Neural progenitor cell (in vitro differentiated cells): ENCODE measurements at regions not wholly inside any gene's neighbourhood (a gene's known extent, or its start where the extent isn't known, plus 50 kb on each side); places are given as distances from the start of the nearest gene placed in this dataset.
A peak's percentile ranks its signal among the peaks of the same experiment; 100 is the strongest.

Source experiments
- DNase-seq: peaks from one replicate; pipeline ENCODE4 v3.0.0-alpha.2; 2016; ENCODE audit warnings: low spot score
- H2AFZ ChIP-seq: fragments of 200-600 bp; sonication (generic); replicated peaks from 2 replicates; pipeline ENCODE4 v1.6.1; 2016; ENCODE audit warnings: antibody characterized with exemption
- H3F3A ChIP-seq: fragments of 200-600 bp; sonication (generic); 2 replicates; pipeline ENCODE4 v1.6.1; 2016; ENCODE audit warnings: antibody characterized with exemption, low read depth
- H3K27ac ChIP-seq: fragments of 200-600 bp; sonication (generic); 2 replicates; pipeline ENCODE4 v1.5.1; 2016; ENCODE audit warnings: mild to moderate bottlenecking
- H3K27me3 ChIP-seq: fragments of 200-600 bp; sonication (generic); 2 replicates; pipeline ENCODE4 v1.6.1; 2016; ENCODE audit warnings: mild to moderate bottlenecking, moderate library complexity
- H3K36me3 ChIP-seq: fragments of 200-600 bp; sonication (generic); 2 replicates; pipeline ENCODE4 v1.5.1; 2016
- H3K4me1 ChIP-seq: fragments of 200-600 bp; sonication (generic); 2 replicates; pipeline ENCODE4 v1.6.1; 2016; ENCODE audit warnings: mixed run types
- H3K4me2 ChIP-seq: fragments of 200-600 bp; sonication (generic); 2 replicates; pipeline ENCODE4 v1.6.1; 2016
- H3K4me3 ChIP-seq: fragments of 200-600 bp; sonication (generic); 2 replicates; pipeline ENCODE4 v1.5.1; 2016
- H3K79me2 ChIP-seq: fragments of 200-600 bp; sonication (generic); 2 replicates; pipeline ENCODE4 v1.6.1; 2016; ENCODE audit warnings: low read depth
- H3K9ac ChIP-seq: fragments of 200-600 bp; sonication (generic); 2 replicates; pipeline ENCODE4 v1.6.1; 2016
- H3K9me3 ChIP-seq: fragments of 200-600 bp; sonication (generic); 2 replicates; pipeline ENCODE4 v1.5.1; 2016; ENCODE audit warnings: low read depth
- H4K20me1 ChIP-seq: fragments of 200-600 bp; sonication (generic); 2 replicates; pipeline ENCODE4 v1.6.1; 2016; ENCODE audit warnings: low read depth
- H3K27ac Mint-ChIP-seq: 3 replicates; pipeline ENCODE4 v1.8.0; 2021; ENCODE audit warnings: mixed read lengths
- H3K27me3 Mint-ChIP-seq: 2 replicates; pipeline ENCODE4 v1.8.0; 2022; ENCODE audit warnings: low read depth, mild to moderate bottlenecking, inconsistent platforms, moderate library complexity, mixed read lengths; ENCODE audit not compliant: insufficient read depth
- H3K36me3 Mint-ChIP-seq: 3 replicates; pipeline ENCODE4 v1.8.0; 2021; ENCODE audit warnings: mixed read lengths
- H3K4me1 Mint-ChIP-seq: 3 replicates; pipeline ENCODE4 v1.8.0; 2021; ENCODE audit warnings: mixed read lengths
- H3K4me3 Mint-ChIP-seq: 3 replicates; pipeline ENCODE4 v1.8.0; 2021; ENCODE audit warnings: mild to moderate bottlenecking, moderate library complexity, mixed read lengths
- H3K9me3 Mint-ChIP-seq: 3 replicates; pipeline ENCODE4 v1.8.0; 2020; ENCODE audit warnings: mixed read lengths
- EZH2 ChIP-seq: fragments of 200-600 bp; sonication (generic); IDR thresholded peaks from 2 replicates; pipeline ENCODE4 v1.6.1; 2017; ENCODE audit warnings: antibody characterized with exemption, mild to moderate bottlenecking, moderate library complexity
- EZH2phosphoT487 ChIP-seq: fragments of 200-600 bp; sonication (generic); IDR thresholded peaks from 2 replicates; pipeline ENCODE4 v1.6.1; 2017; ENCODE audit warnings: antibody characterized with exemption
- TF ChIP-seq, protein P1 (sequence below): fragments of 200-600 bp; sonication (generic); IDR thresholded peaks from 2 replicates; pipeline ENCODE4 v1.5.1; 2017; ENCODE audit warnings: antibody characterized with exemption, mild to moderate bottlenecking

DNA sequence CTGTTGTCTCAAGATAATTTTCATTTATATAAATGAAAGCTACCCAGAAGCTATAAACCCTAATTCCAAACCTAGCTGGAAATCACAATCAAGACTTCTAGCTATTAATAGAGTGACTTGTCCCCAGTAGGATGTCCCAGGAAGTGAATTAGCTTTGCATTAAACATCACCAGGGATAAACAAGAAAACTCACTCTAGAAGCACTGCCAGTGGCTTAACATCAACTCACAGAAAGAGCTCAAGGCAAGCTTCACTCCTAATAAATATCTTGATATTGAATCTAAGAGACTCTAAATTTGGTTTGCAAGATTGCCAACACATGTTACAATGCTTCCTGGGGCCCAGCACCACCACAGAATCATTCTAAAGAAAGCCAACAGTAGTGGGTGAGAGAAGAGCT, 468.7 kb upstream of the FAM241A start:
- no peak overlapping the region for H3K4me3 ChIP-seq
- no peaks in the 10 kb centered on the region for H3F3A ChIP-seq
- H3K4me1 Mint-ChIP-seq, result peaks cover 21% of the 10 kb centered on the region
- H3K27ac ChIP-seq, result no peak overlapping the region
- H4K20me1 ChIP-seq, result no peaks in the 10 kb centered on the region
- peak overlapping the region; percentile 20 for H2AFZ ChIP-seq
- no peak for DNase-seq
- TF ChIP-seq, protein P1, sequence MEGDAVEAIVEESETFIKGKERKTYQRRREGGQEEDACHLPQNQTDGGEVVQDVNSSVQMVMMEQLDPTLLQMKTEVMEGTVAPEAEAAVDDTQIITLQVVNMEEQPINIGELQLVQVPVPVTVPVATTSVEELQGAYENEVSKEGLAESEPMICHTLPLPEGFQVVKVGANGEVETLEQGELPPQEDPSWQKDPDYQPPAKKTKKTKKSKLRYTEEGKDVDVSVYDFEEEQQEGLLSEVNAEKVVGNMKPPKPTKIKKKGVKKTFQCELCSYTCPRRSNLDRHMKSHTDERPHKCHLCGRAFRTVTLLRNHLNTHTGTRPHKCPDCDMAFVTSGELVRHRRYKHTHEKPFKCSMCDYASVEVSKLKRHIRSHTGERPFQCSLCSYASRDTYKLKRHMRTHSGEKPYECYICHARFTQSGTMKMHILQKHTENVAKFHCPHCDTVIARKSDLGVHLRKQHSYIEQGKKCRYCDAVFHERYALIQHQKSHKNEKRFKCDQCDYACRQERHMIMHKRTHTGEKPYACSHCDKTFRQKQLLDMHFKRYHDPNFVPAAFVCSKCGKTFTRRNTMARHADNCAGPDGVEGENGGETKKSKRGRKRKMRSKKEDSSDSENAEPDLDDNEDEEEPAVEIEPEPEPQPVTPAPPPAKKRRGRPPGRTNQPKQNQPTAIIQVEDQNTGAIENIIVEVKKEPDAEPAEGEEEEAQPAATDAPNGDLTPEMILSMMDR, result no peak
- TF ChIP-seq EZH2phosphoT487 (no peak), EZH2 (no peak)
- no peaks in the 10 kb centered on the region for H3K27me3 ChIP-seq
- no peaks in the 10 kb centered on the region for H3K36me3 Mint-ChIP-seq
- H3K36me3 ChIP-seq, result no peaks in the 10 kb centered on the region
- peaks cover 6% of the 10 kb centered on the region for H3K4me1 ChIP-seq
- no peak overlapping the region for H3K4me3 Mint-ChIP-seq
- H3K27ac Mint-ChIP-seq, result no peak overlapping the region
- H3K9me3 ChIP-seq, result no peaks in the 10 kb centered on the region
- no peaks in the 10 kb centered on the region for H3K79me2 ChIP-seq
- no peak overlapping the region for H3K9ac ChIP-seq
- peaks cover 15% of the 10 kb centered on the region for H3K27me3 Mint-ChIP-seq
- no peaks in the 10 kb centered on the region for H3K9me3 Mint-ChIP-seq
- no peak overlapping the region for H3K4me2 ChIP-seq

DNA sequence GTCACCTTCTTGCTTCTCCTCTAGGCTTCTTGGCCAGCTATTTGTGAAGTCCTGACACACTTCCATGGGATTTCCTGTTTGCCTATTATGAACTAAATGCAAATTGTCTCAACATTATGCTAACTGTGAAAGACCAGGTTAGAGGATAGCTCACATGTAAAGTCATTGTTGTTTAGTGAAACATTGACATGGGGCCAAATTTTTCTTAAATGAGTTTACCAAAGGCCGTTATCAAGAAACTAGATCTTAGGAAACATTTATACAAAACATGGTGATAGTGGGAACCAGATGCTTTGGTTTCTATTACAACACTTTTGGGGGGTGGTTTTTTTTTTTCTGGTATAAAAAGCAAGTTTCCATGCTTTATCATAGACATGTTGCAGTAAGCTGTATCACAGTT, 466.8 kb upstream of the FAM241A start:
- Histone ChIP-seq H3K9me3 (no peaks in the 10 kb centered on the region), H3K79me2 (no peaks in the 10 kb centered on the region), H3K27ac (no peak overlapping the region), H3F3A (no peaks in the 10 kb centered on the region), H3K4me3 (no peak overlapping the region), H2AFZ (no peak overlapping the region), H3K4me2 (no peak overlapping the region), H3K36me3 (no peaks in the 10 kb centered on the region), H4K20me1 (no peaks in the 10 kb centered on the region), H3K9ac (no peak overlapping the region), H3K4me1 (no peaks in the 10 kb centered on the region), H3K27me3 (no peaks in the 10 kb centered on the region)
- H3K4me1 Mint-ChIP-seq, result peaks cover 16% of the 10 kb centered on the region
- H3K36me3 Mint-ChIP-seq, result no peaks in the 10 kb centered on the region
- DNase-seq, result no peak
- H3K9me3 Mint-ChIP-seq, result no peaks in the 10 kb centered on the region
- no peak overlapping the region for H3K4me3 Mint-ChIP-seq
- TF ChIP-seq, protein P1, result no peak
- TF ChIP-seq EZH2 (no peak), EZH2phosphoT487 (no peak)
- H3K27ac Mint-ChIP-seq, result no peak overlapping the region
- peaks cover 9% of the 10 kb centered on the region for H3K27me3 Mint-ChIP-seq

DNA sequence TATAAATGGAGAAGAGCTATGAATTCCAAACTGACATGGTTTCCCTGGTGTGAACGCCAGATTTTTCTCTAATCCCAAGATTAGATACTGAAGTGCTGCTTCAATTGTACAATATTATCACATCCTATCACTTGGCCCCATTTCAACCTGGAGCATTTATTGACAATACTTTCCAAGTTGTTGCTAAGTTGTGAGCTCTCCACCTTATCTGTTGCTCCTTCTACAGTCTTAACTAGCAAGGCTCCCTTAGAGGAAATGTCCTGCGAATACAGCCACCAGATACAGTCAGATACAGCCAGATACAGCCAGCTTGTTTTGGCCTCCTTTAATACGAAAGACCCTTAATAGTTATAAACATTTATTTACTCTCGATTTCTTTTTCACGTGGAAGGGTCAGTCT, 466.3 kb upstream of the FAM241A start:
- no peak overlapping the region for H3K4me2 ChIP-seq
- H3K27ac ChIP-seq, result no peak overlapping the region
- no peaks in the 10 kb centered on the region for H3F3A ChIP-seq
- H3K79me2 ChIP-seq, result no peaks in the 10 kb centered on the region
- TF ChIP-seq, protein P1, result no peak
- no peak for TF ChIP-seq EZH2
- TF ChIP-seq EZH2phosphoT487, result no peak
- no peak overlapping the region for H3K4me3 ChIP-seq
- no peak for DNase-seq
- Mint-ChIP-seq H3K4me3 (no peak overlapping the region), H3K27me3 (peaks cover 7% of the 10 kb centered on the region), H3K9me3 (no peaks in the 10 kb centered on the region), H3K27ac (no peak overlapping the region), H3K4me1 (peaks cover 16% of the 10 kb centered on the region), H3K36me3 (no peaks in the 10 kb centered on the region)
- H4K20me1 ChIP-seq, result no peaks in the 10 kb centered on the region
- H3K36me3 ChIP-seq, result no peaks in the 10 kb centered on the region
- no peaks in the 10 kb centered on the region for H3K9me3 ChIP-seq
- no peaks in the 10 kb centered on the region for H3K4me1 ChIP-seq
- no peaks in the 10 kb centered on the region for H3K27me3 ChIP-seq
- no peak overlapping the region for H3K9ac ChIP-seq
- H2AFZ ChIP-seq, result no peak overlapping the region

DNA sequence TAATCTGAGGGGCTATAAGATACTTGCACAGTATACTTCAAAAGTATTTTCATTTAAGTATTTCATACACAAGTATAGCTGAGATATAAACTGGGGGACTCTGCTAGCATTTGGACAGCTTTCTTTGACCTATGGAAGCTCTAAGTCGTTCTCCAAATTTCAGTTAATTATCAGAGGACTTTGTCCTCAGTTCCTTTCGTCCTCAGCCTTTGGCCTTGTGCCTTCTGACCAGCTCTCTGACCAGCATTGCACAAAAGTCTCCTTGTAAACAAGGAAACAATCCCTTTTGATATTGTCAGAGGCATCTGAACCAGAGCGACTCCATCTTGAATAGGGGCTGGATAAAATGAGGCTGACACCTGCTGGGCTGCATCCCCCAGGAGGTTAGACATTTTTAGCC, 464.0 kb upstream of the FAM241A start:
- H3K4me1 ChIP-seq, result no peaks in the 10 kb centered on the region

More for the DNA sequence above, 464.0 kb upstream of the FAM241A start:
- no peaks in the 10 kb centered on the region for H3K9me3 ChIP-seq
- no peak for TF ChIP-seq EZH2phosphoT487
- TF ChIP-seq, protein P1, result no peak
- no peaks in the 10 kb centered on the region for H3K36me3 ChIP-seq
- H3K36me3 Mint-ChIP-seq, result no peaks in the 10 kb centered on the region
- no peak overlapping the region for H3K27ac Mint-ChIP-seq
- peaks cover 14% of the 10 kb centered on the region for H3K4me1 Mint-ChIP-seq
- peaks cover 4% of the 10 kb centered on the region for H3K27me3 Mint-ChIP-seq
- no peak overlapping the region for H3K4me2 ChIP-seq
- peaks cover 2% of the 10 kb centered on the region for H3K9me3 Mint-ChIP-seq
- no peaks in the 10 kb centered on the region for H4K20me1 ChIP-seq
- H3K4me3 ChIP-seq, result no peak overlapping the region
- H3F3A ChIP-seq, result no peaks in the 10 kb centered on the region
- no peaks in the 10 kb centered on the region for H3K27me3 ChIP-seq
- no peak overlapping the region for H2AFZ ChIP-seq
- H3K27ac ChIP-seq, result no peak overlapping the region
- H3K9ac ChIP-seq, result no peak overlapping the region
- no peak for DNase-seq
- no peaks in the 10 kb centered on the region for H3K79me2 ChIP-seq
- no peak overlapping the region for H3K4me3 Mint-ChIP-seq
